ENCODE measurements at regions not wholly inside any gene's neighbourhood (a gene's known extent, or its start where the extent isn't known, plus 50 kb on each side); places are given as distances from the start of the nearest gene placed in this dataset.

- H3K9me3 Mint-ChIP-seq, result no peaks in the 10 kb centered on the region
- no peak overlapping the region for H3K27ac Mint-ChIP-seq
- DNase-seq (ENCODE audit: extremely low spot score, unreplicated experiment), result no peak
- H3K4me1 Mint-ChIP-seq (ENCODE audit: unreplicated experiment), result peaks cover 4% of the 10 kb centered on the region
- H3K4me3 Mint-ChIP-seq, result no peak overlapping the region
- no peaks in the 10 kb centered on the region for H3K27me3 Mint-ChIP-seq
- H3K36me3 Mint-ChIP-seq, result no peaks in the 10 kb centered on the region
- no peak for TF ChIP-seq CTCF (conservative IDR thresholded peaks at IDR 0.05)
These were observed 126.6 kb downstream of the FHDC1 start for GRCh38 chr4:153062652-153063168.

GRCh38 chr4:153063490-153063889, 127.4 kb downstream of the FHDC1 start:
- no peaks in the 10 kb centered on the region for H3K27me3 Mint-ChIP-seq
- no peak for TF ChIP-seq CTCF (conservative IDR thresholded peaks at IDR 0.05)
- no peaks in the 10 kb centered on the region for H3K36me3 Mint-ChIP-seq

GRCh38 chr4:153064571-153064970, 128.4 kb downstream of the FHDC1 start:
- Mint-ChIP-seq H3K36me3 (no peaks in the 10 kb centered on the region), H3K4me3 (no peak overlapping the region), H3K4me1 (ENCODE audit: unreplicated experiment) (peaks cover 4% of the 10 kb centered on the region), H3K27ac (no peak overlapping the region), H3K9me3 (no peaks in the 10 kb centered on the region), H3K27me3 (no peaks in the 10 kb centered on the region)
- DNase-seq (ENCODE audit: extremely low spot score, unreplicated experiment), result no peak
- TF ChIP-seq CTCF (conservative IDR thresholded peaks at IDR 0.05), result no peak

More at GRCh38 chr4:153063490-153063889, 127.4 kb downstream of the FHDC1 start:
- Mint-ChIP-seq H3K27ac (no peak overlapping the region), H3K4me3 (no peak overlapping the region), H3K9me3 (no peaks in the 10 kb centered on the region), H3K4me1 (ENCODE audit: unreplicated experiment) (peaks cover 4% of the 10 kb centered on the region)
- no peak for DNase-seq (ENCODE audit: extremely low spot score, unreplicated experiment)

GRCh38 chr4:153065276-153065675, 129.2 kb downstream of the FHDC1 start:
- no peak overlapping the region for H3K4me3 Mint-ChIP-seq
- H3K27ac Mint-ChIP-seq, result no peak overlapping the region
- H3K27me3 Mint-ChIP-seq, result no peaks in the 10 kb centered on the region
- H3K36me3 Mint-ChIP-seq, result no peaks in the 10 kb centered on the region
- TF ChIP-seq CTCF (conservative IDR thresholded peaks at IDR 0.05), result no peak
- no peaks in the 10 kb centered on the region for H3K9me3 Mint-ChIP-seq
- H3K4me1 Mint-ChIP-seq (ENCODE audit: unreplicated experiment), result peaks cover 4% of the 10 kb centered on the region
- no peak for DNase-seq (ENCODE audit: extremely low spot score, unreplicated experiment)

GRCh38 chr4:153067376-153067775, 131.3 kb downstream of the FHDC1 start:
- Mint-ChIP-seq H3K4me1 (ENCODE audit: unreplicated experiment) (peaks cover 4% of the 10 kb centered on the region), H3K9me3 (no peaks in the 10 kb centered on the region), H3K27ac (no peak overlapping the region), H3K4me3 (no peak overlapping the region), H3K27me3 (no peaks in the 10 kb centered on the region), H3K36me3 (no peaks in the 10 kb centered on the region)
- DNase-seq (ENCODE audit: extremely low spot score, unreplicated experiment), result no peak
- no peak for TF ChIP-seq CTCF (conservative IDR thresholded peaks at IDR 0.05)

GRCh38 chr4:153068751-153069150, 132.6 kb downstream of the FHDC1 start:
- Mint-ChIP-seq H3K4me1 (ENCODE audit: unreplicated experiment) (peaks cover 4% of the 10 kb centered on the region), H3K36me3 (no peaks in the 10 kb centered on the region), H3K9me3 (no peaks in the 10 kb centered on the region), H3K27me3 (no peaks in the 10 kb centered on the region), H3K4me3 (no peak overlapping the region), H3K27ac (no peak overlapping the region)
- no peak for TF ChIP-seq CTCF (conservative IDR thresholded peaks at IDR 0.05)
- DNase-seq (ENCODE audit: extremely low spot score, unreplicated experiment), result no peak

All from type B pancreatic cell (in vitro differentiated cells).